ENCODE measurements at regions not wholly inside any gene's neighbourhood (a gene's known extent, or its start where the extent isn't known, plus 50 kb on each side); places are given as distances from the start of the nearest gene placed in this dataset.

- no peak overlapping the region for H3K4me3 ChIP-seq
- DNase-seq (ENCODE audit: low spot score): no peak
- no peak overlapping the region for H3K27ac ChIP-seq
- no peak for TF ChIP-seq CTCF (IDR thresholded peaks at IDR 0.05)
Measured at GRCh38 chr2:143975216-143975615, 544.7 kb downstream of the ZEB2 start.

- H3K4me3 ChIP-seq: no peak overlapping the region
- DNase-seq (ENCODE audit: low spot score): no peak
- no peak for TF ChIP-seq CTCF (IDR thresholded peaks at IDR 0.05)
- H3K27ac ChIP-seq: no peak overlapping the region
Measured at GRCh38 chr2:143974262-143974661, 545.7 kb downstream of the ZEB2 start.

- Histone ChIP-seq H3K4me3 (no peak overlapping the region), H3K27ac (no peak overlapping the region)
- no peak for TF ChIP-seq CTCF (IDR thresholded peaks at IDR 0.05)
- DNase-seq (ENCODE audit: low spot score): no peak
Measured at GRCh38 chr2:143968860-143969259, 551.1 kb downstream of the ZEB2 start.

- Histone ChIP-seq H3K27ac (no peak overlapping the region), H3K4me3 (no peak overlapping the region)
- TF ChIP-seq CTCF (IDR thresholded peaks at IDR 0.05): no peak
- DNase-seq (ENCODE audit: low spot score): no peak
Measured at GRCh38 chr2:143968360-143968759, 551.6 kb downstream of the ZEB2 start.

GRCh38 chr2:143965493-143966164 lies 554.3 kb downstream of the ZEB2 start:
- no peak for TF ChIP-seq CTCF (IDR thresholded peaks at IDR 0.05)
- no peak overlapping the region for H3K4me3 ChIP-seq
- DNase-seq (ENCODE audit: low spot score): no peak
- no peak overlapping the region for H3K27ac ChIP-seq

- TF ChIP-seq CTCF (IDR thresholded peaks at IDR 0.05): no peak
- Histone ChIP-seq H3K27ac (no peak overlapping the region), H3K4me3 (no peak overlapping the region)
- no peak for DNase-seq (ENCODE audit: low spot score)
Measured at GRCh38 chr2:143964891-143965290, 555.0 kb downstream of the ZEB2 start.

- TF ChIP-seq CTCF (IDR thresholded peaks at IDR 0.05): no peak
- no peak overlapping the region for H3K27ac ChIP-seq
- no peak overlapping the region for H3K4me3 ChIP-seq
- no peak for DNase-seq (ENCODE audit: low spot score)
Measured at GRCh38 chr2:143960177-143960576, 559.7 kb downstream of the ZEB2 start.

Measured in coronary artery (tissue), 2 donors.